ENCODE measurements at regions not wholly inside any gene's neighbourhood (a gene's known extent, or its start where the extent isn't known, plus 50 kb on each side); places are given as distances from the start of the nearest gene placed in this dataset.

DNA sequence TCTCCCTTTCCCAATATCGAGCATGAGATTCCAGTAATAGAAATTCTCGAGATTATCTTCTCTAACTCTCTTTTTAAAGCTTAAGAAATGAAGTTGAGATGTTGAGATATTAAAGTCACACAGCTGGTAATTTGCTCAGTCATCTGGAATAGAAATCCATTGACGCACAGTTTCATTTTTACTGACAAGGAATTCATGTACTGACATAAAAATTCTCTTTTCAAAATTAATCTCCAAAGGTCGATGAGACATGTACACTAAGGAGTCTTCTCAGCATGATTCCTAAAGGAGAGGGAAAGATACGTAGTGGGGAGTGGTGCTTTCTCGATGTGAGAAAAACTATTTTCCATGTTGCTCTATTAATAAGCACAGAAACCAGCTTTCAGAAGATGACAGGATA, 1639.5 kb upstream of the MIR17HG start:
- TF ChIP-seq, protein P1, sequence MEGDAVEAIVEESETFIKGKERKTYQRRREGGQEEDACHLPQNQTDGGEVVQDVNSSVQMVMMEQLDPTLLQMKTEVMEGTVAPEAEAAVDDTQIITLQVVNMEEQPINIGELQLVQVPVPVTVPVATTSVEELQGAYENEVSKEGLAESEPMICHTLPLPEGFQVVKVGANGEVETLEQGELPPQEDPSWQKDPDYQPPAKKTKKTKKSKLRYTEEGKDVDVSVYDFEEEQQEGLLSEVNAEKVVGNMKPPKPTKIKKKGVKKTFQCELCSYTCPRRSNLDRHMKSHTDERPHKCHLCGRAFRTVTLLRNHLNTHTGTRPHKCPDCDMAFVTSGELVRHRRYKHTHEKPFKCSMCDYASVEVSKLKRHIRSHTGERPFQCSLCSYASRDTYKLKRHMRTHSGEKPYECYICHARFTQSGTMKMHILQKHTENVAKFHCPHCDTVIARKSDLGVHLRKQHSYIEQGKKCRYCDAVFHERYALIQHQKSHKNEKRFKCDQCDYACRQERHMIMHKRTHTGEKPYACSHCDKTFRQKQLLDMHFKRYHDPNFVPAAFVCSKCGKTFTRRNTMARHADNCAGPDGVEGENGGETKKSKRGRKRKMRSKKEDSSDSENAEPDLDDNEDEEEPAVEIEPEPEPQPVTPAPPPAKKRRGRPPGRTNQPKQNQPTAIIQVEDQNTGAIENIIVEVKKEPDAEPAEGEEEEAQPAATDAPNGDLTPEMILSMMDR (IDR thresholded peaks at IDR 0.05) = no peak
- TF ChIP-seq POLR2A (IDR thresholded peaks at IDR 0.05) = no peak
